HG03354 (cell line): ENCODE measurements at regions not wholly inside any gene's neighbourhood (a gene's known extent, or its start where the extent isn't known, plus 50 kb on each side); places are given as distances from the start of the nearest gene placed in this dataset.

Experiments used
- ATAC-seq: cut with Tn5 transposase; IDR thresholded peaks from one replicate; pipeline ENCODE4 v1.9.1; 2021; ENCODE audit warnings: mild to moderate bottlenecking; ENCODE audit not compliant: unreplicated experiment, poor library complexity, severe bottlenecking

- no peak for ATAC-seq
Observed at GRCh38 chr2:128579825-128580224, 261.2 kb upstream of the HS6ST1 start.

GRCh38 chr2:128580988-128581848, 262.6 kb upstream of the HS6ST1 start:
- no peak for ATAC-seq

DNA sequence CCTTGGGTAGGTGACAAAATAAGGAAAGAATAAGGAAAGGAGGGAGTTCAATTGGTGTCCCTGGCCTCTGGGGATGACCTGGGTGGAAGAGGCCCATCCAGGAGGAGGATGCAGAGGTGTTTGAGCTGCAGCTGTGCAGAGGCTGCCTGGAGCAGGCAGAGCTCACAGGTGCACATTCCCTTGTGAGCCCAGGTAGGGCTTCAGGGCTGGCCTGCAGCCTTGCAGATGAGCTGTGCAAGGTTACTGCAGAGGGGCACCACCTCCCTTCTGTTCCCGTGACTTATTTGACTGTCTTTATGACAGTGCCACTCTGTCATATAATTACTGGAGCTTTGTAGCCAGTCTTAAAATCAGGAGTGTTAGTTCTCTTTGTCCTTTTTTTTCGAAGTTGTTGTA, 263.2 kb upstream of the HS6ST1 start:
- ATAC-seq = no peak

GRCh38 chr2:128584296-128584890, 265.7 kb upstream of the HS6ST1 start:
- ATAC-seq = no peak

DNA sequence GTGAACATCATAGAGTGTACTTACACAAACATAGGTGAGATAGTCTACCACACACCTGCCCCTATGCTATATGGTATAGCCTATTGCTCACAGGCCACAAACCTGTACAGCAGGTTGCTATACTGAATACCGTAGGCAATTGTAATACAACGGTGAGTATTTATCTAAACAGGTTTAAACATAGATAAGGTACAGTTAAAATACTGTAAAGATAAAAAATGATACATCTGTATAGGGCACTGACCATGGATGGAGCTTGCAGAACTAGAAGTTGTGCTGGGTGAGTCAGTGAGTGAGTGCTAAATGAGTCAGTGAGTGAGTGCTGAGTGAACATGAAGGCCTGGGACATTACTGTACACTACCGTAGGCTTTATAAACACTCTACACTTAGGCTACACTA, 267.0 kb upstream of the HS6ST1 start:
- no peak for ATAC-seq

GRCh38 chr2:128589681-128590080, 271.0 kb upstream of the HS6ST1 start:
- ATAC-seq = no peak

- no peak for ATAC-seq
Observed at GRCh38 chr2:128590309-128591021, 271.8 kb upstream of the HS6ST1 start.

DNA sequence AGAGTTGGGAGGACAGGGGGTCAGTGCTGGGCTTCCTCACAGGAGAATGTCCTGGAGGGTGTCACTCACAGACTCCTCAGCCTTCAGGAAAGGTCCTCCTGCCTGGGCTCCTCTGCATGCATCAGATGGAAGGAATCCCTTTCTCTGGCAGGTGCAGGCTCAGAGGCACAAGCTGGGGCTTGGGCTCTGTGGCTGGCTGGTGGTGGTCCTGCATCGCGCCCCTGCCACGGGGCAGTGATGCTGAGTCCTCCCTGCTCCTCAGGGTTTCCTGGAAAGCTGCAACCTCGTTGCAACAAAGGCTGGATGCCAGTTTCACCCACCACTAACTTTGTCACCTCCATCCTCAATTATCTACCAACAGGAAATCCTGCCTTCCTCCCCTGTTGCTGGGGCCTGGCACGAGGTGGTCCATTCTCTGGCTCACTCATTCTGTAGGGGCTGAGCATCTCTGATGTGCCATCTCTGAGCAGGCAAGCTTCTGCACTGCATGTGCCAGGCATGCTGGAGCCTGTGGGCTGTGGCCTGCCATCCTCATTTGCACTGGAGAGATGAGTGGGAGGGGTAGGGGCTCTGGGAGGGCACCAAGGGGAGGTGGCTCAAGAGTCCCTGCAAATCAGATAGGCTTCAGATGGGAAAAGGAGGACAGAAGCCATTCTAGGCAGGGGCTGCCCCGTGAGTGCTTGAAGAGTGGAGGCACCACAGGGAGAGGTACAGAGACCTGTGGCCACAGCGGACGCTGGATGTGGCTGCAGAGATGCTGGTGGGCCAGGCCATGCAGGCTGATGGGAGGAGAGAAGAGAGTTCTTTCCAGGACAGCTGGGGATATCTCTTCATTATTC, 272.6 kb upstream of the HS6ST1 start:
- ATAC-seq = no peak

DNA sequence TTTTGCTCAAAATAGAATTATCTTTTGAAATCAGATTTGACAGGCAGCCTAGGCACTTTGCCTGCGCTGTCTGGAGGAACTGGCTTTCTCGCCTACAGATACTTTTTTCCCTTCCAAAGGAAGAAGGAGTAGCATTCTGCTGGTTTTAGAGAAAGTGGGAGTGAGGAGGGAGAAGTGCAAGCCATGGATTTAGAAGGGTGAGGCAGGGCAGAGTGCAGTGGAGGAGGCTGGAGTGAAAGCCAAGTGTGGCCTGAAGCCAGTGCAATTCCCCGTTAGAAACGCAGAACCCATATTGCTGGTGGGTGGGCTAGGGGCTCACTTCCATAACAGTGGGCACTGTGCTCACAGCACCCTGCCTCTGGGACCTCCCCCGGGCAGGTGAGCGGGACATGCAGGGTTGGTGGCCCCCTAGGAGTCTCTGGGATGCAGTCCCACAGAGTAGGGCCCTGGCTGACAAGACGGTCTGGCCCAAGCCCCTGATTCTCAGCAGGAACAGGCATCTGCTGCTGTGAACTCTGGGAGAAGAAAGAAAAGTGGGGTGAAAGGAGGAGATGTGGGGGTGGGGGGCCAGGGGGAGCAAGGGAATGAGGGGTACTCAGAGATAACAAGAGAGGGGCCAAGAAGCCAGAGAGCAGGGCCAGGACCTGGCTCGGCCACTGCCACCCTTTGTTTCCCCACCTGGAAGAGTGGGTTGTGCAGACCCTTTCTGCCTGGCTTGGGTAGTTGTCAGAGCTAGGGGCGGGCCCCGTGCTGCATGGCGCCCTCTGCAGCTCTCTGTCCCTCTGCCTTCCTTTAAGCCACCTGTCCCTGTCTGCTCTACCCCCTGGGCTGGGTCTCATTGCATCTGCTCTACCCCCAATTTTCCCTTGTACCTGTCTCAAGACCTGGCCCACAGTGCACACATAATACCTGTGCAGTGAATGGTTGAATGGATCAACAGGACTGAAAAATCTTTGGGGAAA, 273.5 kb upstream of the HS6ST1 start:
- ATAC-seq = no peak

GRCh38 chr2:128593518-128593878, 274.8 kb upstream of the HS6ST1 start:
- no peak for ATAC-seq

DNA sequence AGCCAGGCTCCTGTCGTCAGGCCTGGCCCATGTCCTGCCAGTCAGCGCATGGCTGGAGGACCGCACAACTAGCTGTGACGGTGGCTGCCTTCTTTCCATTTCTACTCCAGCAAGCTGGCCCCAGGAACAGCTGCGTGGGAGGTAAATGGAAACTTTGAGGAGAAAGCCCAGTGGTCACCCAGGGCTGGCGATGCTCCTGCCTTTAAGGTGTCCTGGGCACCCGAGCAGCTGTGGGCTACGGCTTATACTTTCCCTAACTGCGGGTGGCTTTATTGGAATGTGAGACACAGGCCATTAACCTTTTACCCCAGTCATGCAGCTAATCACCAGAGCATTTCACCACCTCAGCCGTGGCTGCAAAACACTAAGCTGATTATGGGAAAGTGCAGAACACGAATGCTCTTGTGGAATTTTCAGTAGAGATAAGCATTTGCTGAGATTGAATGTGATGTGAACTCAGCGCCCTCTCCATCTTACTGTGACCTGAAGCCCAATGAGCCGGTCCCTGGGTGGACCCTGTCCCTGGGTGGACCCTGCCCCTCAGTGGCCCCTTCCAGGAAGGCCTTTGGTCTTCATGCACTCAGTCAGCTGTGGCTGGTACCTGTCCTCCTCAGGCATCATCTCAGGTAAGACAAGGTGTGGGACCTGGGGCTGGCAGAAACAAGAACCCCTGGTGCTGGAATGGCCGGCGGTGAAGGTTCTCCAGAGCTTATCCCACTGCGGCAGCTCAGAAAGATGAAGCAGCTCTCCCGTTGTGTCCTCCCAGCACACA, 275.4 kb upstream of the HS6ST1 start:
- no peak for ATAC-seq

GRCh38 chr2:128594651-128594910, 275.9 kb upstream of the HS6ST1 start:
- no peak for ATAC-seq

DNA sequence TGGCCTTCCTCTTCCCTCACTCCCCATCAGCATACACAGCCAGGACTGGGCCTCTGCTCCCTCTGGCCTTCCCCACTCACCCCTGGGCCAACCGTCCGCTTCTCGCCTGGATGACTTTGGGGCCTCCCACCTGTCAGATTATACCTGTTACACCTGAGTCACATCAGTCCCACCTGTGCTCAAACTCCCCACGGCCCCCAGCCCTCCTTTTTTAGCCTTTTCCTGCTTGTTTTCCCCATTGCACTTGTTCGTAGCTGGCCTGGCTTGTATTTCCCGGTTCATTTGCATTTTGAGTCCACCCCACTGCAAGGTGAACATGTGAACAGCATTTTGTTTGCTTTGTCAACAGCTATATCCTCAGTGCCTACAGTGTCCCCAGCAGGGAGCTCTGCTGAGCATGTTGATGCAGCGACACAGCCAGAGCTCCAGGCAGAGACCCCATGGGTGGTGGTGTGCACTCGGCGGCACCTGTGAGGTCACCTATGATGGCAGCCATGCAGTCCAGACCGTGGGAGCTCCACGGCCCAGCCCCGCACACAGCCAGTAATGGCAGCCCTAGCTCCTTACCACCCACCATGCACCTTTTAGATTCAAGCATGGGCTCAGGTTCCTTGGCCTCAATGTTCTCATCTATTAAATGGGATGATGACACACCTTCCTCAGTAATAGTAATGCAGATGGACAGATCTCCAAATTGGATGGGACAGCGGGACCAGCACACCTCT, 276.4 kb upstream of the HS6ST1 start:
- ATAC-seq = no peak

GRCh38 chr2:128595763-128596395, 277.2 kb upstream of the HS6ST1 start:
- ATAC-seq = no peak

DNA sequence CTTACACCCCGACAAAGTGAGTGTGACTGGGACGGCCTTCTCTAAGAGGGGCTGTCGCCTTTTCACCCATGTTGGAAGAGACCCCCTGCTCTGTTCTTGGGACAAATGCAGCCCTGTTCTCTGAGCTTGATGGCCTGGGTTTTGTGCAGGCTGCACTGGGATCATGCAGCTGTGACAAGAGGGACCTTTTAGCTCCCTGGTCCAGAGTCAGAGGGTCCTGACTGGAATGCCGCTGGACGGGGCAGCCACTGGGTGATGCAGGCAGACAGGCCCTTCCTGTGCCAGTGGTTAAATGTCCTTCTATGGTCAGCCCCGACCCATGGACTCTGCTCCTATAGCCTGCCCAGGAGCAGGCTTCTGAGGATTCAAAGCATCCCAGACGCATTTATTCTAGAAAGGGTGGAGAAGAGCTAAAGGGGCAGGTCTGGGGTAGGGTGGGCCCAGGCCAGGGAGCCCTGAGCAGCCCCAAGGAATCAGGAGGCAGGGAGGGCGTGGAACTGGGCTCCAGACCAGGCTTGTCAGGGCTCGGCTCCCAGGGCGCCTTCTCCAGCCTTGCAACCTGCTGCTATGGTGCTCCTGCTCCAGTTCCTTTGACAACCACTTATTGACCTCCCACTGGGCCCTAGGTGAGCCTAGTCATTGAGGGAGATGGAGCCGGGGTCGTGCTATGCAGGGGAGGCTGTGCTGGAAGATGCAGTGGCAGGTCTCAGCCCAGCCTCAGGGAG, 277.9 kb upstream of the HS6ST1 start:
- no peak for ATAC-seq

GRCh38 chr2:128597121-128597762, 278.6 kb upstream of the HS6ST1 start:
- ATAC-seq = no peak
